ENCODE measurements at regions not wholly inside any gene's neighbourhood (a gene's known extent, or its start where the extent isn't known, plus 50 kb on each side); places are given as distances from the start of the nearest gene placed in this dataset.

DNA sequence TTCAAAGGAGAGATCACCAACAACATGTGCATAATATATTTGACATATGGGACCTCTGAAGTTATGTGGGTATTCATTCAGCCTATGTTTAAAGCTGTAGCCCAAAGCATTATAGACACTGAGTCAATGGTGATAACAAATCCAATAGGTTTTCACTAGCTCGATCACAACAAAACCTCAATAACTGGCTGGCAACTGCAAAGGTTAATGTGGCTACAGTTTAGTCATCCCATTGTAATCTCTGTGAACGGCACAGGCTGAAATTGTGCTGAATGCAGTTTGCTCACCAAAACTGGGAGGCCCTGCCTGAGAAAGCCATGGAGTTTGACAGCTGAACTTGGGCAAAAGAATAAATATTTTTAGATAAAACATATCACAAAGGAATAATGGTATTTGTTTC, 152.4 kb upstream of the ADO start:
- TF ChIP-seq, protein P1, sequence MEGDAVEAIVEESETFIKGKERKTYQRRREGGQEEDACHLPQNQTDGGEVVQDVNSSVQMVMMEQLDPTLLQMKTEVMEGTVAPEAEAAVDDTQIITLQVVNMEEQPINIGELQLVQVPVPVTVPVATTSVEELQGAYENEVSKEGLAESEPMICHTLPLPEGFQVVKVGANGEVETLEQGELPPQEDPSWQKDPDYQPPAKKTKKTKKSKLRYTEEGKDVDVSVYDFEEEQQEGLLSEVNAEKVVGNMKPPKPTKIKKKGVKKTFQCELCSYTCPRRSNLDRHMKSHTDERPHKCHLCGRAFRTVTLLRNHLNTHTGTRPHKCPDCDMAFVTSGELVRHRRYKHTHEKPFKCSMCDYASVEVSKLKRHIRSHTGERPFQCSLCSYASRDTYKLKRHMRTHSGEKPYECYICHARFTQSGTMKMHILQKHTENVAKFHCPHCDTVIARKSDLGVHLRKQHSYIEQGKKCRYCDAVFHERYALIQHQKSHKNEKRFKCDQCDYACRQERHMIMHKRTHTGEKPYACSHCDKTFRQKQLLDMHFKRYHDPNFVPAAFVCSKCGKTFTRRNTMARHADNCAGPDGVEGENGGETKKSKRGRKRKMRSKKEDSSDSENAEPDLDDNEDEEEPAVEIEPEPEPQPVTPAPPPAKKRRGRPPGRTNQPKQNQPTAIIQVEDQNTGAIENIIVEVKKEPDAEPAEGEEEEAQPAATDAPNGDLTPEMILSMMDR (IDR thresholded peaks at IDR 0.05 in 4 of 5, conservative IDR thresholded peaks at IDR 0.05 in 1 of 5) = no peak
- no peak for TF ChIP-seq POLR2A (IDR thresholded peaks at IDR 0.05)

All from gastrocnemius medialis (tissue), 4 donors.